Keratinocyte (primary cell): ENCODE measurements at regions not wholly inside any gene's neighbourhood (a gene's known extent, or its start where the extent isn't known, plus 50 kb on each side); places are given as distances from the start of the nearest gene placed in this dataset.

Experiments
- EZH2 ChIP-seq: IDR thresholded peaks from one replicate; pipeline ENCODE4 v1.6.1; 2012; ENCODE audit warnings: inconsistent platforms, mild to moderate bottlenecking, low read length, moderate library complexity
- TF ChIP-seq, protein P1 (sequence below), 3 experiments: IDR thresholded peaks in 1 of 3; conservative IDR thresholded peaks in 1 of 3; optimal IDR thresholded peaks in 1 of 3; 2 replicates in 2 of 3; 3 replicates in 1 of 3; pipeline versions ENCODE3 to v1.5.1; 2011; ENCODE audit warnings: low read length in 3 of 3, mild to moderate bottlenecking in 3 of 3, moderate library complexity in 2 of 3, control low read depth in 1 of 3, inconsistent platforms in 1 of 3; ENCODE audit not compliant: insufficient read depth in 2 of 3; ENCODE audit errors: extremely low read depth in 1 of 3

DNA sequence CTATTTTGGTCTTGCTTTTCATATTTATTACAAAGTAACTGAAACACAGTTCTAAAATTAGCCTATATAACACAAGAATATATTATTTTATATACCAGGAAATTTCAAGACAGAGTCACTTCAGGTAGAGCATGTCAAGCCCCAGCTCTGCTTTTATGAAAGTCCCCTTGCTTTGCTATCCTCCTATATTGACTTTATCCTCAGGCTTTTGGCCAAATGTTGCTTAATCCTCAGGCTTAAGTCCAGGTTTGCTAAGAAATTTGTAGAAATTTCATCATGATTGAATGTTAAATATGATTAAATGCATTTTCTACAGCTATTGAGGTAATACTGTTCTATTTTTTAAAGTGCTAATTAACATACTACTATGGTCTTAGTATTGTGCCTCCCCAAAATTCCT, 227.6 kb downstream of the FZD1 start:
- TF ChIP-seq, protein P1, sequence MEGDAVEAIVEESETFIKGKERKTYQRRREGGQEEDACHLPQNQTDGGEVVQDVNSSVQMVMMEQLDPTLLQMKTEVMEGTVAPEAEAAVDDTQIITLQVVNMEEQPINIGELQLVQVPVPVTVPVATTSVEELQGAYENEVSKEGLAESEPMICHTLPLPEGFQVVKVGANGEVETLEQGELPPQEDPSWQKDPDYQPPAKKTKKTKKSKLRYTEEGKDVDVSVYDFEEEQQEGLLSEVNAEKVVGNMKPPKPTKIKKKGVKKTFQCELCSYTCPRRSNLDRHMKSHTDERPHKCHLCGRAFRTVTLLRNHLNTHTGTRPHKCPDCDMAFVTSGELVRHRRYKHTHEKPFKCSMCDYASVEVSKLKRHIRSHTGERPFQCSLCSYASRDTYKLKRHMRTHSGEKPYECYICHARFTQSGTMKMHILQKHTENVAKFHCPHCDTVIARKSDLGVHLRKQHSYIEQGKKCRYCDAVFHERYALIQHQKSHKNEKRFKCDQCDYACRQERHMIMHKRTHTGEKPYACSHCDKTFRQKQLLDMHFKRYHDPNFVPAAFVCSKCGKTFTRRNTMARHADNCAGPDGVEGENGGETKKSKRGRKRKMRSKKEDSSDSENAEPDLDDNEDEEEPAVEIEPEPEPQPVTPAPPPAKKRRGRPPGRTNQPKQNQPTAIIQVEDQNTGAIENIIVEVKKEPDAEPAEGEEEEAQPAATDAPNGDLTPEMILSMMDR (optimal IDR thresholded peaks at IDR 0.05 in 1 of 3, IDR thresholded peaks at IDR 0.05 in 1 of 3, conservative IDR thresholded peaks at IDR 0.05 in 1 of 3; ENCODE audit: extremely low read depth in 1 of 3, insufficient read depth in 2 of 3, low read length in 3 of 3) = no peak
- TF ChIP-seq EZH2 = no peak
